CD4-positive, alpha-beta T cell (primary cell): ENCODE measurements at regions not wholly inside any gene's neighbourhood (a gene's known extent, or its start where the extent isn't known, plus 50 kb on each side); places are given as distances from the start of the nearest gene placed in this dataset.

Experiments
- ATAC-seq: fragments of 200-7000 bp; cut with Tn5 transposase; one replicate; pipeline ENCODE4 v1.10.0; 2022; ENCODE audit warnings: mild to moderate bottlenecking; ENCODE audit not compliant: poor library complexity
- CTCF ChIA-PET: fragments of 350-600 bp; sonication (Branson Sonifier 250); formaldehyde crosslinking; loops from one replicate; lab custom pipeline; 2021; ENCODE audit warnings: antibody characterized with exemption, inconsistent platforms; lab: Charles Lee
- POLR2A ChIA-PET: fragments of 350-600 bp; sonication (Branson Sonifier 250); formaldehyde crosslinking; loops from one replicate; lab custom pipeline; 2021; ENCODE audit warnings: antibody characterized with exemption, inconsistent platforms; lab: Charles Lee
- DNase-seq, 14 experiments: peaks; one replicate each; pipeline ENCODE4 v3.0.0-alpha.2; 2013 to 2020; ENCODE audit warnings: mixed read lengths in 2 of 14
- H3K27ac ChIP-seq, 2 donors: one replicate each; pipeline versions ENCODE4 v1.5.1 to v1.7.0; 2013; ENCODE audit warnings: low read length in 2 of 2, low read depth in 1 of 2, mild to moderate bottlenecking in 1 of 2
- H3K27me3 ChIP-seq, 2 experiments: 1 replicate in 1 of 2; 2 replicates in 1 of 2; pipeline versions ENCODE4 v1.6.1 to v1.7.0; 2013; ENCODE audit warnings: low read length in 2 of 2, control low read depth in 1 of 2, mild to moderate bottlenecking in 1 of 2, moderate library complexity in 1 of 2; ENCODE audit not compliant: insufficient read depth in 2 of 2, control insufficient read depth in 1 of 2
- H3K36me3 ChIP-seq: one replicate; pipeline ENCODE4 v1.6.1; 2013; ENCODE audit warnings: low read length, control low read depth; ENCODE audit not compliant: insufficient read depth
- H3K4me1 ChIP-seq: one replicate; pipeline ENCODE4 v1.6.1; 2013; ENCODE audit warnings: low read length, control low read depth; ENCODE audit not compliant: insufficient read depth
- H3K4me3 ChIP-seq: one replicate; pipeline ENCODE4 v1.5.1; 2013; ENCODE audit warnings: mild to moderate bottlenecking, low read length, moderate library complexity
- H3K9me3 ChIP-seq, 2 experiments: 1 replicate in 1 of 2; 2 replicates in 1 of 2; pipeline versions ENCODE4 v1.6.1 to v1.7.0; 2013; ENCODE audit warnings: low read length in 2 of 2, mild to moderate bottlenecking in 2 of 2, control low read depth in 1 of 2, moderate library complexity in 1 of 2; ENCODE audit not compliant: control insufficient read depth in 1 of 2, insufficient read depth in 1 of 2
- H3K27ac Mint-ChIP-seq: one replicate; pipeline ENCODE4 v1.8.0; 2020; ENCODE audit warnings: mixed read lengths
- H3K27me3 Mint-ChIP-seq: one replicate; pipeline ENCODE4 v1.8.0; 2021; ENCODE audit warnings: mixed read lengths
- H3K36me3 Mint-ChIP-seq: one replicate; pipeline ENCODE4 v1.8.0; 2021; ENCODE audit warnings: low read depth, mixed read lengths
- H3K4me1 Mint-ChIP-seq: one replicate; pipeline ENCODE4 v1.8.0; 2021; ENCODE audit warnings: low read depth, mixed read lengths
- H3K4me3 Mint-ChIP-seq: one replicate; pipeline ENCODE4 v1.8.0; 2020; ENCODE audit warnings: mild to moderate bottlenecking, mixed read lengths
- H3K9me3 Mint-ChIP-seq: one replicate; pipeline ENCODE4 v1.8.0; 2020; ENCODE audit warnings: mixed read lengths
- CTCF ChIP-seq: fragments of 200-600 bp; IDR thresholded peaks from one replicate; pipeline ENCODE4 v1.8.0; 2022; ENCODE audit warnings: antibody characterized with exemption, mild to moderate bottlenecking
- intact Hi-C, 2 experiments: fragments of 100-400 bp; cut with DNase I in 1 of 2; cut with micrococcal nuclease in 1 of 2; formaldehyde crosslinking; loops; one replicate each; pipeline versions ENCODE4 v1.15.1 to v1.9.0; 2023 to 2025; cut with DNase I, micrococcal nuclease

DNA sequence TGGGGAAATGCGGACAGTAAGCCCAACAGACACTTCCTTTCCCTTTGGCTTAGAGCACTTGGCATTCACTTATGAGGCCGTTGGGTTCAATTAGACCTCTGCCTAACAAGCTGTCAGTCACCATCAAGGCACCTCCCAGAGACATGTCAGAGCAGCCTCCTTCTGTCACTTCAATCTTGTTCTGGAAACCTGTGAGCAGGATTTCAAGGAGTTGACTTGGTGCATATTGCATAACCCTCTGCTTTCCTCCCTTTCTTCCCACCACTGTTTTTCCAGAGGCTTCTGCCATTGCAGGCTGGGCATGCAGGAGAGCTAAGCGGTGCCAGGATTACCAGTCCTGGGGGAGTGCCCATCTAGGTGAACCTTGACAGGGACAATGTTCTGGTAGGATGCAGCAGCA, 484.2 kb upstream of the LRRC4C start:
- Mint-ChIP-seq H3K36me3 (no peaks in the 10 kb centered on the region), H3K4me3 (no peak overlapping the region), H3K27me3 (no peaks in the 10 kb centered on the region), H3K27ac (no peak overlapping the region), H3K9me3 (peaks cover 10% of the 10 kb centered on the region), H3K4me1 (no peaks in the 10 kb centered on the region)
- no peak for DNase-seq
- no peak overlapping the region for H3K27ac ChIP-seq
- intact Hi-C loops: loop anchor here in 1 of 2 experiments (10.0 kb wide), 1 partner anchor 61 kb away; no protein-coding TSS in a partner anchor
- no peak for ATAC-seq
- H3K9me3 ChIP-seq: peaks cover 0 to 8% of the 10 kb centered on the region in 2 experiments
- no peak for TF ChIP-seq CTCF
- H3K27me3 ChIP-seq: no peaks in the 10 kb centered on the region
- H3K36me3 ChIP-seq: no peaks in the 10 kb centered on the region
- POLR2A ChIA-PET: no interaction called here
- H3K4me1 ChIP-seq: no peaks in the 10 kb centered on the region
- no peak overlapping the region for H3K4me3 ChIP-seq
- CTCF ChIA-PET: no interaction called here

GRCh38 chr11:41947392-41947791, 487.9 kb upstream of the LRRC4C start:
- Histone ChIP-seq H3K4me1 (no peaks in the 10 kb centered on the region), H3K27ac (no peak overlapping the region), H3K27me3 (no peaks in the 10 kb centered on the region), H3K4me3 (no peak overlapping the region), H3K9me3 (peaks cover 0 to 17% of the 10 kb centered on the region in 2 experiments), H3K36me3 (no peaks in the 10 kb centered on the region)
- CTCF ChIA-PET: no interaction called here
- H3K4me3 Mint-ChIP-seq: no peak overlapping the region
- no peaks in the 10 kb centered on the region for H3K36me3 Mint-ChIP-seq
- no peak overlapping the region for H3K27ac Mint-ChIP-seq
- H3K4me1 Mint-ChIP-seq: no peaks in the 10 kb centered on the region
- ATAC-seq: no peak
- POLR2A ChIA-PET: no interaction called here
- H3K27me3 Mint-ChIP-seq: no peaks in the 10 kb centered on the region
- no peak for DNase-seq
- H3K9me3 Mint-ChIP-seq: peaks cover 12% of the 10 kb centered on the region
- TF ChIP-seq CTCF: no peak
- intact Hi-C loops: loop anchor here in 1 of 2 experiments (10.0 kb wide), 1 partner anchor 57 kb away; no protein-coding TSS in a partner anchor

- no peak for DNase-seq
- H3K4me1 ChIP-seq: no peaks in the 10 kb centered on the region
- Mint-ChIP-seq H3K27me3 (no peaks in the 10 kb centered on the region), H3K4me1 (no peaks in the 10 kb centered on the region), H3K36me3 (no peaks in the 10 kb centered on the region), H3K9me3 (peaks cover 23% of the 10 kb centered on the region), H3K4me3 (no peak overlapping the region), H3K27ac (no peak overlapping the region)
- no peak for ATAC-seq
- intact Hi-C loops: no loop called here
- H3K9me3 ChIP-seq: peaks cover 0 to 19% of the 10 kb centered on the region in 2 experiments
- H3K36me3 ChIP-seq: no peaks in the 10 kb centered on the region
- H3K4me3 ChIP-seq: no peak overlapping the region
- TF ChIP-seq CTCF: no peak
- ChIA-PET CTCF (no interaction called here), POLR2A (no interaction called here)
- H3K27me3 ChIP-seq: no peaks in the 10 kb centered on the region
- no peak overlapping the region for H3K27ac ChIP-seq
These were observed 491.2 kb upstream of the LRRC4C start for GRCh38 chr11:41950470-41951143.
